RPMI7951 (cell line): ENCODE measurements at regions not wholly inside any gene's neighbourhood (a gene's known extent, or its start where the extent isn't known, plus 50 kb on each side); places are given as distances from the start of the nearest gene placed in this dataset.
"Not testable (repeated sequence)": the region's sequence is repeated elsewhere in the genome, so short reads cannot be mapped to it uniquely, and the experiment has no call there.

ENCODE experiments used
- DNase-seq: peaks from one replicate; pipeline ENCODE4 v3.0.0-alpha.2; 2012; ENCODE audit warnings: low read depth

DNA sequence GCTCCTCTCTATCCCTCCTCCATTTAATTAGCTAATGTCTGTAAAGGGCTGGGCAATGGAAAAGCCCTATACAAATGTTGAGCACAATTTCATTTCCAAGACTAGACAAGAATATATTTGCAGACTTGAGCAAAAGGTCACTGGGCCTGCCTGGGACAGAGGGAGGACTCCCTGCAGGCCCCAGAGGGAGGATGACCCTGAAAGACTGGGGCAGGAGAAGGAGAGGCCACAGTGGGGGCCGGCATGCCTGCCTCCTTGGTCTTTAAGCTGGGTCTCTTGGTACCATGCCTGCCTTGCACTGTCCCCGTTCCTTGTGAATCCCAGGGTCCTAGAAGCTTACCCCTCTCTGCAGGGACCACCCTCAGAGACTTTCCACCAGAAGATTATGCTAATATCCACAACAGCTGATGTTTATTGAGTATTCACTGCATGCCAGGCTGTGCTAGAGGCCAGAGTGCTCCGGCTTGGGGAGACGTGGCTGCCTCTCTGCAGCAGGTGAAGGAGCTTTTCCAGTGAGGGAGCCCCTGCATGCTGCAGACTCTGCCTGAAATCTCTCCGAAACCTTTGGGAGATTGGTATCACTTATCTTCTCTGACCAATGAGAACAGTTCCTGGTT lies 72.7 kb upstream of the HSPA9 start:
- no peak for DNase-seq

GRCh38 chr5:138647261-138647788 lies 72.1 kb upstream of the HSPA9 start:
- peak; percentile 17 for DNase-seq

GRCh38 chr5:138646671-138647070 lies 71.5 kb upstream of the HSPA9 start:
- no peak for DNase-seq

- DNase-seq = no peak
These were observed 70.8 kb upstream of the HSPA9 start for GRCh38 chr5:138645778-138646575.

- no peak for DNase-seq
These were observed 68.0 kb upstream of the HSPA9 start for GRCh38 chr5:138643040-138643791.

DNA sequence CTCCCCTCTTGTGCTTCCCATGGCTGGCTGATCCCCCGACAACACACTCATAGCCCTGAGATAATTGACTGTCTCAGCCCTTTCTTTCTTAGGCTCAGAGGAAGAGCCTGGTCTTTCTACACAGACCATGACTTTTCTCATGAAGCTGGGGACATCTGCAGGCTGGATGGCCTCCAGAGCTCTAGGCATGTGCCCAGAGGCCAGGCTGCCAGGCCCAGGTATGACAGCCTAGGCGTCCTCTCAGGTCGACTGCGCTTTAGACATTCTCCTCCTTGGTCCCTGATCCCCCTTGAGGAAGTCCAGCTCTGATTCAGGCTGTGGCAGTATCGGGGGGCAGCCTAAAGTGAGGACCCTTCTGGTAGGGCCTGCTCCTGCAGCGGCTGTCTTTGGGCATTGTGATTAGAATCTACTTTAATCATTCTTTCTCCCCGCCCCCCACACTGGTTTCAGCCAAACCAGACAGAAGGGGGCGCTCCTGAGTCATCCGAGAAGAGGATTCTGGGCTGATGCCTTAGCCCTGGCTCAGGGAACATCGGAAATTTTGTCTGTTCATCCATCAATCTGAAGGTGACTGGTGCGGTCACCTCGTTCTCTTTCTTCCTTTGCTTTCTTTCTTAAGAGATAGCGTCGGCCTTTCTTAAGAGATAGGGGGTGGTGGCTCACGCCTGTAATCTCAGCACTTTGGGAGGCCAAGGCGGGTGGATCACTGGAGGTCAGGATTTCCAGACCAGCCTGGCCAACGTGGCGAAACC lies 66.5 kb upstream of the HSPA9 start:
- peak; percentile 56 for DNase-seq

- no peak for DNase-seq
These were observed 65.5 kb upstream of the HSPA9 start for GRCh38 chr5:138640646-138641254.

DNA sequence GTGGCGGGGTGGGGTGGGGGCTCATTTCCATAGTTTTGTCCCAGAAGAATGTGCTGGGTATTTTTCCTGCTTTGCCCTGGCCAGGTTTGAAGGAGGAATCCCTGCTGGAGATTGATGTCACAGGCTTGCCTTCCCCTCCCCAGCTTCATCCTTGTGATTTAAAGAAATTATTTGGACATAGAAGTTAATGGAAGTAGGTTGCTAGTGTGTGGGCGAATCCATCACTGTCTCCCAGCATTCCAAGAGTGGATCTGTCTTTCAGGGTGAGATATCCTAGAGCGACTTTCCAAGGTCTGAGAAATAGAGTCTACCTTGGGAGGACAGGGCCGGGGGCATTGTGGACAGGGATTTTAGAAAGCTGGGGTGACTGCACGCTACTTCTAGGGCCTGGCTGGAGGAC lies 64.9 kb upstream of the HSPA9 start:
- DNase-seq = no peak

DNA sequence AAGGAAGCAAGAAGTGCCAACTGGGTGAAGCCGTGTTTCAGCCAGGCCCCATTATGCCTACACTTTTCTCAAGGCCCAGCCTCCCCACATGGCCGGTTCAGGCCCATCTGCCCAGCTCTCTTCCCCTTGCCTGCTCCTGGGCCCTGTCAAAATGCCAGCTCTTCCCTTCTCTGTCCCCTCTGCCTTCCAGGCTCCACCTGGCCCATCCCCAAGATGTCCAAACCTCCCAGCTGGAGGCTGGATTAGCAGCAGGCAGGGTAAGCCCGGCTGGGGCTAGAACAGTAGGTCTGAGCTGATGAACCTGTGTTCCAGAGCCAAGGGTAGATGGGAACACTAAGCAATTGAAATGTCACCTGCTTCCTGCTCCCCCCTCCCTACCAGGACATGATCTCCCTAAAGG lies 64.1 kb upstream of the HSPA9 start:
- no peak for DNase-seq

DNA sequence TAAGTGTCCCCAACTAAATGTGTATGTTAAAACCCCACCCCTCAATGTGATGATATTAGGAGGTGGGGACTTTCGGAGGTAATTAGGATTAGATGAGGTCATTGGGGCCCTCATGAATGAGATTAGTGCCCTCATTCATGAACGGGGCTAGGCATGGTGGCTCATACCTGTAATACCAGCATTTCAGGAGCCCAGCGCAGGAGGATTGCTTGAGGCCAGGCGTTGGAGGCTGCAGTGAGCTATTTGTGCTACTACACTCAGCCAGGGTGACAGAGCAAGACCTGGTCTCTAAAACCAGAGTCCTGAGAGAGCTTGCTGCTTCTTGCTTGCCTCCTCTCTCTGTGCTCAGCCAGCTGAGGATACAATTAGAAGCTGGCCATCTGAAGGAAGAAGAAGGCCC lies 62.1 kb upstream of the HSPA9 start:
- no peak for DNase-seq

GRCh38 chr5:138636398-138636944 lies 61.3 kb upstream of the HSPA9 start:
- no peak for DNase-seq

DNA sequence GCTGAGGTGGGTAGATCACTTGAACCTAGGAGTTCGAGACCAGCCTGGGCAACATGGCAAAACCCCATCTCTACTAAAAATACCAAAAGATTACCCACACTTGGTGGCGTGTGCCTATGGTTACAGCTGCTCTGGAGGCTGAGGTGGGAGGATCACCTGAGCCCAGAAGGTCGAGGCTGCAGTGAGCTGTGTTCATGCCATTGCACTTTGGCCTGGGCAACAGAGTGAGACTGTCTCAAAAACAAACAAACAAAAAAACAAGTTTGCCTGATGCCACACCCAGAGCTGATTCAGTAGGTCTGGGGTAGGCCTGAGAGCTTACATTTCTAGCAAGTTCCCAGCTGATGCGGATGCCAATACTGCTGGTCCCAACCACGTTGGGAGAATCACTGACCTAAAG lies 60.5 kb upstream of the HSPA9 start:
- DNase-seq = no peak

DNA sequence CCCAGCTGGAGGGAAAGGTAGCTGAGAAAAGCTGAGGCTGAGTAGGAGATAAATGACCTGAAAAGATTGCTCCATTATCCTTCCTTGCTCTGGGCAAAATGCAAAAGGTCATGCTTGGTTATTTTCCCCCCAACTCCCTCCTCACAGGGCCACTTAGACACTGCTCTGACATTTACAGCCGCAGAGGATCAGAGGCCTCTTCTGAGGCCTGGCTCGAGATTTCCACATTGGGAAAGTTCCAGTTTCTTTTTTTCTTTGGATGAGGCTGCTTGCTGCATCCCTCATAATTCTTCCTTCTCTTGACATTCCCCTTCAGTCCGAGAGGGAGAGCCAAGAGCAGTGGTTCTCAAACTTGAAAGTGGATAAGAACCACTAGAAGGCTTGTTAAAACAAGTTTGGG lies 60.1 kb upstream of the HSPA9 start:
- peak; percentile 49 for DNase-seq

- not testable (repeated sequence) for DNase-seq
These were observed 59.6 kb upstream of the HSPA9 start for GRCh38 chr5:138634804-138635203.

DNA sequence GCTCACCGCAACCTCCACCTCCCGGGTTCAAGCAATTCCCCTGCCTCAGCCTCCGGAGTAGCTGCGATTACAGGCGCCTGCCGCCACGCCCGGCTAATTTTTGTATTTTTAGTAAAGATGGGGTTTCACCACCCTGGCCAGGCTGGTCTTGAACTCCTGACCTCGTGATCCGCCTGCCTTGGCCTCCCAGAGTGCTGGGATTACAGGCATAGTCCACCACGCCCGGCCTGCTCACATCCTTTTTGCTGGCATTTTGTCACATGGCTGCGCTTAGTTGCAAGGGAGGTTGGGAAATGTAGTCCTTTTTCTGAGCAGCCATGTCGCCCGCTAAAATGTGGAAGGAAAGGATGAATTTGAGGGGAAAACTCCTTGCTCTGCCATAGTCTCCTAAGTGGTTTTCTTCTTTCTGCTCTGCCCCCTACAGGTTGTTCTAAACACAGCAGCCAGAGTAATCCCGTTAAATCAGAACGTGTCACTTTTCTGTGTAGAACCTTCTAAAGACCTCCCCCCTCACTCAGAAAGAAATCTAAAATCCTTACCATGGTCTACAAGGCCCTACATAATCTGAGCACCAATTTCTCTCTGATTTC lies 57.8 kb upstream of the HSPA9 start:
- DNase-seq = peak; percentile 79

- DNase-seq = no peak
These were observed 56.1 kb upstream of the HSPA9 start for GRCh38 chr5:138631096-138631928.

DNA sequence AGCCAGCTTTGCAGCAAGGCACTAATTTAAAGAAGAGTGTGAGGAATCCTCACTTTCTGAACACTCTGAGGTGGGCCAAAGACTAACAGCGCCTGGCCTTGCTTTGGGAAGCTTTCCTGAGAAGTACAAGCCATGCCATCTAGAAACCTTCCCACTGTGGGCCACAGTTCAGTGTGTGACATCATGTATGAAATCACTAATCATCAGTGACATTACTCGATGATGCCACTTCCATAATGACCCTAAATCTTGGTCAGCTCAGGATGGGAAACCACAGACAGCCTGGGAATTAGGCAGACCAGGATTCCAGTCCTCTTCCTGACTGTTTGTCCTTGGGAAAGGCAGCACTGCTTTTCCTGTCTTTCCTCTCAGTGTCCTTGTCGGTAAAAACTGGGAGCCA lies 54.2 kb upstream of the HSPA9 start:
- DNase-seq = no peak

- DNase-seq = no peak
These were observed 51.2 kb upstream of the HSPA9 start for GRCh38 chr5:138626333-138626944.

DNA sequence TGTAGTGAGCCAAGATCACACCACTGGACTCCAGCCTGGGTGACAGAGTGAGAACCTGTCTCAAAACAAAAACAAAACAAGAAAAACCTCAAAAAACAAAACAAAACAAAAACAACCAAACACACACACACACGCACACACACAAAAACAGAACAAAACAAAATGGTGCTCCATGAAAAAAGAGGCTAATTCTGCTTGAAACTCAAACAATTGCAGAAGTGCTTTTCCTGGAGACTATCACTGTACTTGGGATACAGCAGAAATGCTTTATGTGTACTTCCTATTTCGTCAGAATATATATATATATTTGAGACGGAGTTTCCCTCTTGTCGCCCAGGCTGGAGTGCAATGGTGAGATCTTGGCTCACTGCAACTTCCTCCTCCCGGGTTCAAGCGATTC lies 49.9 kb upstream of the HSPA9 start:
- DNase-seq = no peak
